ENCODE measurements at regions not wholly inside any gene's neighbourhood (a gene's known extent, or its start where the extent isn't known, plus 50 kb on each side); places are given as distances from the start of the nearest gene placed in this dataset.

DNA sequence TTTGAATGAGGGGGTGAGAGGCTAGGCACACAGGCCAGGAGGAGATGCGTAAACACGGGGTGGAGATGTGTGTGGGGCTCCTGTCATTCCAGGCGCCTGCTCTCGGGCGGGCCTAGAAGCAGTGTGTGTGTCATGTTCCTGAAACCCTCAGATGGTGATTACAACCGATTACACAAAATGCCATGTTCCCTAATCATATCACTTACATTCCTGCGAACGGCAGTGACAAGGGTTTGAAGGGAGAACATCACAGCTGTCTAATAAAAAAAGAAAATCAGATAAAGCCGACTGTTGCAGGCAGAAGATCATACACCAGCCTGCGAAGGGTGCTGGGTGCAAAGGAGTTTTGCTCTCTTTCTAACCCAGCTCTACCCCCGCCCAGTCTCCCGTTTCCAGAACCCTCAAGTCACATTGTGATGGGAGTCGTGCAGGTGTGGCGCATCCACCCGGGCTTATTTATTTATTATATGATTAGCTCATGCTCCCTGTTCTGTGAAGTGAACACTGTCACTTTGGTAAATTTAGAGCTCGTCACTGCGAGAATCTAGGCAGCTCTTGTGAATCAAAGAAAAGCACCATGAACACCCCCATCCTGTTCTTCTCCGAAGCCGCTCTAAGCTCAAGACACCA, 140.3 kb downstream of the NR2F2 start:
- no peak for DNase-seq (ENCODE audit: low spot score)
- ChIA-PET CTCF (no interaction called here), POLR2A (no interaction called here)
- no peaks in the 10 kb centered on the region for H3K9me3 Mint-ChIP-seq
- no peak for TF ChIP-seq USF2 (CRISPR knock-in tag; IDR thresholded peaks at IDR 0.05)
- no peak for TF ChIP-seq ZNF138 (CRISPR knock-in tag; conservative IDR thresholded peaks at IDR 0.05)
- TF ChIP-seq KAT7 (CRISPR knock-in tag; IDR thresholded peaks at IDR 0.05; ENCODE audit: borderline replicate concordance) = no peak
- TF ChIP-seq ESRRA (CRISPR knock-in tag; IDR thresholded peaks at IDR 0.05; ENCODE audit: borderline replicate concordance) = no peak
- TF ChIP-seq E2F1 (CRISPR knock-in tag; IDR thresholded peaks at IDR 0.05) = no peak
- no peak for TF ChIP-seq PRRX2 (CRISPR knock-in tag; IDR thresholded peaks at IDR 0.05)
- no peaks in the 10 kb centered on the region for H3K36me3 Mint-ChIP-seq
- no peak for ATAC-seq
- H3K27ac Mint-ChIP-seq = no peak overlapping the region
- peaks cover 4% of the 10 kb centered on the region; the same call in 1 of the 2 replicates for H3K27me3 Mint-ChIP-seq (ENCODE audit: low read depth)
- no peak overlapping the region for H3K4me3 Mint-ChIP-seq
- H3K4me1 Mint-ChIP-seq = no peaks in the 10 kb centered on the region

GRCh38 chr15:96472681-96473080, 142.2 kb downstream of the NR2F2 start:
- no peak overlapping the region for H3K4me3 Mint-ChIP-seq
- H3K27me3 Mint-ChIP-seq (ENCODE audit: low read depth) = peaks cover 4% of the 10 kb centered on the region; the same call in 1 of the 2 replicates
- H3K27ac Mint-ChIP-seq = no peak overlapping the region
- H3K4me1 Mint-ChIP-seq = no peaks in the 10 kb centered on the region
- H3K9me3 Mint-ChIP-seq = peaks cover 6% of the 10 kb centered on the region; the same call in 1 of the 2 replicates
- no peak for ATAC-seq
- TF ChIP-seq GABPB1 (CRISPR knock-in tag; IDR thresholded peaks at IDR 0.05) (no peak), ZBTB21 (CRISPR knock-in tag; IDR thresholded peaks at IDR 0.05; ENCODE audit: borderline replicate concordance) (no peak), CREB1 (CRISPR knock-in tag; IDR thresholded peaks at IDR 0.05) (no peak), JAZF1 (CRISPR knock-in tag; IDR thresholded peaks at IDR 0.05) (no peak), ZNF317 (CRISPR knock-in tag; IDR thresholded peaks at IDR 0.05; ENCODE audit: borderline replicate concordance, low read depth) (no peak), CREM (CRISPR knock-in tag; IDR thresholded peaks at IDR 0.05) (no peak), FOXP4 (CRISPR knock-in tag; IDR thresholded peaks at IDR 0.05) (no peak), IRF2 (CRISPR knock-in tag; IDR thresholded peaks at IDR 0.05; ENCODE audit: borderline replicate concordance, low read depth) (no peak), NR3C1 (CRISPR knock-in tag; conservative IDR thresholded peaks at IDR 0.05; ENCODE audit: low read depth) (no peak), USF1 (CRISPR knock-in tag; IDR thresholded peaks at IDR 0.05) (no peak), HMGA2 (CRISPR knock-in tag; IDR thresholded peaks at IDR 0.05) (no peak), AR (CRISPR knock-in tag; IDR thresholded peaks at IDR 0.05) (no peak), MXD4 (CRISPR knock-in tag; IDR thresholded peaks at IDR 0.05; ENCODE audit: borderline replicate concordance) (no peak), RORB (CRISPR knock-in tag; IDR thresholded peaks at IDR 0.05) (no peak), TEAD1 (CRISPR knock-in tag; IDR thresholded peaks at IDR 0.05) (no peak)
- TF ChIP-seq, protein P1, sequence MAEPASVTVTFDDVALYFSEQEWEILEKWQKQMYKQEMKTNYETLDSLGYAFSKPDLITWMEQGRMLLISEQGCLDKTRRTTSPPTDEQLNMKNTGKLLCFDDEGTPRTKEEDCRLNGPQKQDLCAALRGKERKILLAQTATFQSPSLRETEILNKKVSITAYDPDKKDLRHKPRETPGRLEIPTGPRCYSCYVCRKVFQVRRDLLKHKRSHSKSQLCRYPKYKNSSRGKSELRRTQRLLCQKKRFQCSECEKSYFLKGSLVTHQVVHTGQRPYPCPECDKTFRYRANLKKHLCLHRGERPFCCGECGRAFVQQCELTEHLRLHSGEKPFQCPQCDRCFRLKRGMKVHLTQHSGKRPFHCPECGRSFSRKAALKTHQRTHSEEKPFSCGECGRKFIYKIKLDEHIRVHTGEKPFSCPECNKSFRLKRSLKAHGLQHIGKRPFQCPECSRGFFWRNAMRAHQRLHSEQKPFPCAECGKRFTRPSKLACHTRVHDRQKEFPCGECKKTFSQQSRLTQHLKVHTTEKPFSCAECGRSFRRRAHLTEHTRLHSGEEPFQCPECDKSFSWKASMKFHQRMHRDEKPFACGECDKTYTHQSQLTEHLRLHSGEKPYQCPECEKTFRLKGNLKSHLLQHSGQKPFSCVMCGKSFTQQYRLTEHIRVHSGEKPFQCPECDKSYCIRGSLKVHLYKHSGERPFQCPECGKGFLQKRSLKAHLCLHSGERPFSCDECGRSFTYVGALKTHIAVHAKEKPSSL (CRISPR knock-in tag; conservative IDR thresholded peaks at IDR 0.05) = no peak
- CTCF ChIA-PET = no interaction called here
- no peak for DNase-seq (ENCODE audit: low spot score)
- POLR2A ChIA-PET = no interaction called here
- H3K36me3 Mint-ChIP-seq = no peaks in the 10 kb centered on the region

All from WTC11 (cell line).